HEK293 (cell line): ENCODE measurements at regions not wholly inside any gene's neighbourhood (a gene's known extent, or its start where the extent isn't known, plus 50 kb on each side); places are given as distances from the start of the nearest gene placed in this dataset.

ENCODE experiments used
- BCL6B ChIP-seq: fragments of 450-650 bp; formaldehyde crosslinking; IDR thresholded peaks from 2 replicates; pipeline ENCODE4 v1.5.1; 2017; ENCODE audit warnings: missing biosample characterization, missing genetic modification characterization
- ELK4 ChIP-seq: IDR thresholded peaks from 2 replicates; pipeline ENCODE4 v1.6.1; 2011; ENCODE audit warnings: mild to moderate bottlenecking, low read depth, low read length, borderline replicate concordance
- IKZF3 ChIP-seq: fragments of 450-650 bp; IDR thresholded peaks from 2 replicates; pipeline ENCODE4 v1.5.0; 2018; ENCODE audit warnings: missing biosample characterization, mild to moderate bottlenecking, missing genetic modification characterization, moderate library complexity
- MYNN ChIP-seq: fragments of 450-650 bp; formaldehyde crosslinking; IDR thresholded peaks from 2 replicates; pipeline ENCODE4 v1.5.1; 2016; ENCODE audit warnings: missing biosample characterization, missing genetic modification characterization, borderline replicate concordance
- PRDM2 ChIP-seq: fragments of 450-650 bp; formaldehyde crosslinking; IDR thresholded peaks from 2 replicates; pipeline ENCODE4 v1.5.1; 2016; ENCODE audit warnings: missing biosample characterization, missing genetic modification characterization, borderline replicate concordance
- SP2 ChIP-seq: fragments of 450-650 bp; formaldehyde crosslinking; IDR thresholded peaks from 2 replicates; pipeline ENCODE4 v1.5.1; 2016; ENCODE audit warnings: missing biosample characterization, missing genetic modification characterization
- YY2 ChIP-seq: fragments of 450-650 bp; formaldehyde crosslinking; IDR thresholded peaks from 2 replicates; pipeline ENCODE4 v1.5.1; 2016; ENCODE audit warnings: missing biosample characterization, missing genetic modification characterization
- ZBTB11 ChIP-seq: fragments of 450-650 bp; formaldehyde crosslinking; conservative IDR thresholded peaks from 2 replicates; pipeline ENCODE4 v1.5.1; 2016; ENCODE audit warnings: low read depth, missing biosample characterization, missing genetic modification characterization
- ZBTB17 ChIP-seq: fragments of 450-650 bp; formaldehyde crosslinking; IDR thresholded peaks from 2 replicates; pipeline ENCODE4 v1.5.1; 2016; ENCODE audit warnings: missing biosample characterization, missing genetic modification characterization
- ZFP69B ChIP-seq: fragments of 450-650 bp; formaldehyde crosslinking; IDR thresholded peaks from 2 replicates; pipeline ENCODE4 v1.5.1; 2016; ENCODE audit warnings: missing biosample characterization, missing genetic modification characterization
- ZNF112 ChIP-seq: fragments of 450-650 bp; formaldehyde crosslinking; IDR thresholded peaks from 2 replicates; pipeline ENCODE4 v1.5.0; 2017; ENCODE audit warnings: missing biosample characterization, missing genetic modification characterization
- ZNF155 ChIP-seq: fragments of 450-650 bp; formaldehyde crosslinking; IDR thresholded peaks from 2 replicates; pipeline ENCODE4 v1.5.1; 2016; ENCODE audit warnings: missing biosample characterization, missing genetic modification characterization
- ZNF157 ChIP-seq: fragments of 450-650 bp; formaldehyde crosslinking; IDR thresholded peaks from 2 replicates; pipeline ENCODE4 v1.5.1; 2016; ENCODE audit warnings: missing biosample characterization, missing genetic modification characterization
- ZNF341 ChIP-seq: fragments of 450-650 bp; formaldehyde crosslinking; IDR thresholded peaks from 2 replicates; pipeline ENCODE4; 2016; ENCODE audit warnings: low read depth, missing biosample characterization, missing genetic modification characterization
- ZNF350 ChIP-seq: fragments of 450-650 bp; formaldehyde crosslinking; IDR thresholded peaks from 2 replicates; pipeline ENCODE4 v1.5.0; 2017; ENCODE audit warnings: missing biosample characterization, mild to moderate bottlenecking, missing genetic modification characterization
- ZNF398 ChIP-seq: fragments of 450-650 bp; formaldehyde crosslinking; IDR thresholded peaks from 2 replicates; pipeline ENCODE4 v1.5.1; 2017; ENCODE audit warnings: missing biosample characterization, missing genetic modification characterization
- ZNF514 ChIP-seq: fragments of 450-650 bp; formaldehyde crosslinking; IDR thresholded peaks from 2 replicates; pipeline ENCODE4 v1.5.1; 2016; ENCODE audit warnings: missing biosample characterization, missing genetic modification characterization
- ZNF530 ChIP-seq: fragments of 450-650 bp; formaldehyde crosslinking; IDR thresholded peaks from 2 replicates; pipeline ENCODE4 v1.5.1; 2016; ENCODE audit warnings: low read depth, missing biosample characterization, missing genetic modification characterization
- ZNF585B ChIP-seq: fragments of 450-650 bp; formaldehyde crosslinking; IDR thresholded peaks from 2 replicates; pipeline ENCODE4 v1.5.1; 2016; ENCODE audit warnings: missing biosample characterization, missing genetic modification characterization
- ZNF596 ChIP-seq: fragments of 450-650 bp; IDR thresholded peaks from 2 replicates; pipeline ENCODE4 v1.5.0; 2018; ENCODE audit warnings: missing biosample characterization, mild to moderate bottlenecking, missing genetic modification characterization, moderate library complexity
- ZNF777 ChIP-seq: fragments of 450-650 bp; formaldehyde crosslinking; IDR thresholded peaks from 2 replicates; pipeline ENCODE4 v1.5.1; 2017; ENCODE audit warnings: missing biosample characterization, missing genetic modification characterization, borderline replicate concordance
- ZNF792 ChIP-seq: fragments of 450-650 bp; formaldehyde crosslinking; IDR thresholded peaks from 2 replicates; pipeline ENCODE4 v1.5.1; 2016; ENCODE audit warnings: missing biosample characterization, missing genetic modification characterization
- ZNF843 ChIP-seq: fragments of 450-650 bp; formaldehyde crosslinking; IDR thresholded peaks from 2 replicates; pipeline ENCODE4 v1.5.1; 2016; ENCODE audit warnings: missing biosample characterization, missing genetic modification characterization
- ZSCAN5A ChIP-seq: fragments of 450-650 bp; formaldehyde crosslinking; IDR thresholded peaks from 2 replicates; pipeline ENCODE4 v1.5.1; 2016; ENCODE audit warnings: missing biosample characterization, missing genetic modification characterization
- ZXDB ChIP-seq: fragments of 450-650 bp; formaldehyde crosslinking; IDR thresholded peaks from 2 replicates; pipeline ENCODE4 v1.5.1; 2016; ENCODE audit warnings: missing biosample characterization, missing genetic modification characterization

- TF ChIP-seq PRDM2 (tag by site-specific recombination), result no peak
- no peak for TF ChIP-seq ZSCAN5A (tag by site-specific recombination)
- no peak for TF ChIP-seq ZNF398 (tag by site-specific recombination)
- no peak for TF ChIP-seq ZNF792 (tag by site-specific recombination)
- TF ChIP-seq SP2 (tag by site-specific recombination), result no peak
- peak; percentile 62; the same call in 1 of the 2 replicates for TF ChIP-seq ZXDB
- TF ChIP-seq ELK4, result no peak
- peak; percentile 89 for TF ChIP-seq IKZF3
- TF ChIP-seq ZBTB17 (tag by site-specific recombination), result 0 out of 2 replicates have a peak, but pooled peaks have one; percentile 19
- peak; percentile 83 for TF ChIP-seq ZNF596 (tag by site-specific recombination)
- no peak for TF ChIP-seq ZNF112
- TF ChIP-seq ZNF155 (tag by site-specific recombination), result no peak
- TF ChIP-seq ZNF514 (tag by site-specific recombination), result no peak
- TF ChIP-seq ZNF843 (tag by site-specific recombination), result peak; percentile 86
- TF ChIP-seq ZFP69B (tag by site-specific recombination), result no peak
- no peak for TF ChIP-seq ZBTB11
- no peak for TF ChIP-seq ZNF157 (tag by site-specific recombination)
- TF ChIP-seq ZNF350 (tag by site-specific recombination), result no peak
- no peak for TF ChIP-seq YY2
- TF ChIP-seq MYNN (tag by site-specific recombination), result no peak
- TF ChIP-seq ZNF341 (tag by site-specific recombination), result 0 out of 2 replicates have a peak, but pooled peaks have one; percentile 13
- peak; percentile 49; the same call in 1 of the 2 replicates for TF ChIP-seq BCL6B
- TF ChIP-seq ZNF530, result no peak
- TF ChIP-seq ZNF777, result no peak
- TF ChIP-seq ZNF585B (tag by site-specific recombination), result no peak
Measured at GRCh38 chr10:33483124-33483815, 148.8 kb upstream of the NRP1 start (continued).
